Endothelial cell of umbilical vein (primary cell): ENCODE measurements at regions not wholly inside any gene's neighbourhood (a gene's known extent, or its start where the extent isn't known, plus 50 kb on each side); places are given as distances from the start of the nearest gene placed in this dataset.

Source experiments
- BruUV-seq: library from RNA; stranded (reverse); fragments of 400-500 nt; replicated peaks from 2 replicates; lab custom pipeline; 2021; lab: Mats Ljungman, UMichigan
- CTCF ChIA-PET: fragments of 300-600, 350-600 bp; sonication (Branson Sonifier 250); formaldehyde crosslinking; loops from one replicate; lab custom pipeline; 2021; ENCODE audit warnings: antibody characterized with exemption, inconsistent platforms; lab: Charles Lee
- POLR2A ChIA-PET: fragments of 300-600, 350-600 bp; sonication (Branson Sonifier 250); formaldehyde crosslinking; loops from one replicate; lab custom pipeline; 2021; ENCODE audit warnings: antibody characterized with exemption, inconsistent platforms; lab: Charles Lee
- DNase-seq: peaks from one replicate; pipeline ENCODE4 v3.0.0-alpha.2; 2011; ENCODE audit warnings: low read depth, low spot score
- FAIRE-seq: peaks from 2 replicates; lab custom pipeline; 2011; peaks lifted over from hg19 to GRCh38; lab: Jason Lieb, UNC
- H2AFZ ChIP-seq: 2 replicates; pipeline ENCODE4 v1.6.0; 2012; ENCODE audit warnings: low read depth, low read length, control low read depth, inconsistent platforms
- H3K27ac ChIP-seq: 2 replicates; pipeline ENCODE4 v1.5.1; 2011; ENCODE audit warnings: low read depth, mild to moderate bottlenecking, control low read depth, low read length, moderate library complexity; ENCODE audit not compliant: insufficient read depth
- H3K27me3 ChIP-seq, 2 experiments: 2 replicates each; pipeline versions ENCODE4 v1.6.0 to v1.6.1; 2011; ENCODE audit warnings: low read length in 2 of 2, mixed read lengths in 1 of 2; ENCODE audit not compliant: control insufficient read depth in 2 of 2, insufficient read depth in 2 of 2
- H3K36me3 ChIP-seq, 2 experiments: 2 replicates in 1 of 2; 3 replicates in 1 of 2; pipeline ENCODE4 v1.5.1; 2011; ENCODE audit warnings: low read length in 2 of 2, mild to moderate bottlenecking in 1 of 2, moderate library complexity in 1 of 2; ENCODE audit not compliant: control insufficient read depth in 2 of 2, insufficient read depth in 2 of 2; ENCODE audit errors: extremely low read depth in 1 of 2
- H3K4me1 ChIP-seq: 3 replicates; pipeline ENCODE4 v1.5.1; 2011; ENCODE audit warnings: mild to moderate bottlenecking, low read length; ENCODE audit not compliant: control insufficient read depth, insufficient read depth; ENCODE audit errors: extremely low read depth
- H3K4me2 ChIP-seq: 2 replicates; pipeline ENCODE4 v1.6.1; 2011; ENCODE audit warnings: low read length, control low read depth, mixed read lengths; ENCODE audit not compliant: insufficient read depth
- H3K4me3 ChIP-seq, 3 experiments: fragments of 200-600 bp in 1 of 3; sonication (generic), shearing (Covaris generic) in 1 of 3; replicated peaks in 1 of 3; 2 replicates each; pipeline ENCODE4 v1.5.1; 2011 to 2016; ENCODE audit warnings: control low read depth in 3 of 3, low read length in 3 of 3, mild to moderate bottlenecking in 2 of 3, inconsistent platforms in 1 of 3, low read depth in 1 of 3, moderate library complexity in 1 of 3; ENCODE audit not compliant: insufficient read depth in 1 of 3
- H3K79me2 ChIP-seq: 2 replicates; pipeline ENCODE4 v1.6.0; 2012; ENCODE audit warnings: low read length, inconsistent platforms; ENCODE audit not compliant: control insufficient read depth, insufficient read depth
- H3K9ac ChIP-seq: replicated peaks from 2 replicates; pipeline ENCODE3; 2011; ENCODE audit warnings: low read length, control low read depth; ENCODE audit not compliant: insufficient read depth; ENCODE audit errors: extremely low read depth
- H3K9me1 ChIP-seq: replicated peaks from 3 replicates; pipeline ENCODE4 v1.6.0; 2011; ENCODE audit warnings: mild to moderate bottlenecking, low read length; ENCODE audit not compliant: control insufficient read depth, insufficient read depth; ENCODE audit errors: extremely low read depth
- H3K9me3 ChIP-seq: replicated peaks from 2 replicates; pipeline ENCODE4 v1.5.1; 2012; ENCODE audit warnings: low read length, inconsistent platforms; ENCODE audit not compliant: control insufficient read depth, insufficient read depth
- H4K20me1 ChIP-seq: replicated peaks from 2 replicates; pipeline ENCODE3; 2011; ENCODE audit warnings: mild to moderate bottlenecking, low read length; ENCODE audit not compliant: control insufficient read depth, insufficient read depth; ENCODE audit errors: extremely low read depth
- CTCF ChIP-seq, 2 donors: IDR thresholded peaks; 1 replicate in 1 of 2; 2 replicates in 1 of 2; pipeline ENCODE4 v1.5.1; 2011; ENCODE audit warnings: low read length in 2 of 2, mild to moderate bottlenecking in 2 of 2, moderate library complexity in 2 of 2, control low read depth in 1 of 2, inconsistent platforms in 1 of 2, low read depth in 1 of 2; ENCODE audit not compliant: insufficient read depth in 1 of 2; ENCODE audit errors: extremely low read depth in 1 of 2
- EZH2 ChIP-seq: IDR thresholded peaks from 2 replicates; pipeline ENCODE4 v1.6.1; 2012; ENCODE audit warnings: borderline replicate concordance, low read depth, mild to moderate bottlenecking, moderate library complexity, low read length, inconsistent platforms; ENCODE audit not compliant: severe bottlenecking
- FOS ChIP-seq: IDR thresholded peaks from 2 replicates; pipeline ENCODE4 v1.6.1; 2011; ENCODE audit warnings: mild to moderate bottlenecking, low read length, moderate library complexity, borderline replicate concordance; ENCODE audit not compliant: insufficient read depth
- GATA2 ChIP-seq: IDR thresholded peaks from 2 replicates; pipeline ENCODE4 v1.7.0; 2011; ENCODE audit warnings: low read depth, mild to moderate bottlenecking, moderate library complexity, mixed read lengths, low read length; ENCODE audit not compliant: insufficient read length, insufficient read depth
- JUN ChIP-seq: IDR thresholded peaks from 2 replicates; pipeline ENCODE4 v1.6.1; 2011; ENCODE audit warnings: borderline replicate concordance, low read depth; ENCODE audit not compliant: insufficient read length, insufficient read depth
- MAX ChIP-seq: IDR thresholded peaks from 2 replicates; pipeline ENCODE4 v1.6.1; 2011; ENCODE audit not compliant: insufficient read depth, insufficient read length
- MYC ChIP-seq: IDR thresholded peaks from one replicate; pipeline ENCODE4 v1.6.1; 2011; ENCODE audit warnings: mild to moderate bottlenecking, low read depth, low read length
- POLR2A ChIP-seq: IDR thresholded peaks from 2 replicates; pipeline ENCODE4 v1.6.1; 2012; ENCODE audit warnings: low read depth, mild to moderate bottlenecking, control low read depth, low read length
- POLR2AphosphoS5 ChIP-seq: IDR thresholded peaks from 2 replicates; pipeline ENCODE4 v1.6.1; 2012; ENCODE audit warnings: low read depth, mild to moderate bottlenecking, control low read depth, low read length, moderate library complexity; ENCODE audit not compliant: insufficient read depth
- dilution Hi-C: fragments of 300-500 bp; cut with MboI; formaldehyde crosslinking; loops from one replicate; pipeline ENCODE4 v1.15.0; 2019; ENCODE audit warnings: low sequenced_read_pairs; ENCODE audit not compliant: extremely low pct_ligation_motif_present
- intact Hi-C: fragments of 100-400 bp; cut with micrococcal nuclease; formaldehyde crosslinking; loops from one replicate; pipeline ENCODE4 v1.10.0; 2022

- Histone ChIP-seq H3K79me2 (no peaks in the 10 kb centered on the region), H3K9ac (no peak overlapping the region), H3K27me3 (no peaks in the 10 kb centered on the region), H3K27ac (no peak overlapping the region), H3K4me2 (no peak overlapping the region), H3K9me3 (peaks cover 4% of the 10 kb centered on the region), H3K9me1 (no peaks in the 10 kb centered on the region), H2AFZ (no peak overlapping the region), H4K20me1 (no peaks in the 10 kb centered on the region), H3K4me1 (no peaks in the 10 kb centered on the region), H3K4me3 (no peak overlapping the region), H3K36me3 (no peaks in the 10 kb centered on the region)
- no TSS peak for BruUV-seq
- POLR2A ChIA-PET = no interaction called here
- TF ChIP-seq CTCF (IDR thresholded peaks at IDR 0.05; ENCODE audit: extremely low read depth in 1 of 2, insufficient read depth in 1 of 2, low read depth in 1 of 2, low read length in 2 of 2) (no peak), GATA2 (no peak), POLR2A (no peak), MYC (no peak), EZH2 (no peak), MAX (no peak), POLR2AphosphoS5 (no peak), FOS (no peak), JUN (no peak)
- dilution Hi-C loops (no loop called here), intact Hi-C loops (no loop called here)
- CTCF ChIA-PET = no interaction called here
- FAIRE-seq = no peak
- no peak for DNase-seq
Measured at GRCh38 chr20:55684578-55684977, 320.7 kb downstream of the CBLN4 start.
